A673 (cell line): ENCODE measurements at regions not wholly inside any gene's neighbourhood (a gene's known extent, or its start where the extent isn't known, plus 50 kb on each side); places are given as distances from the start of the nearest gene placed in this dataset.

Experiments
- BruUV-seq: library from RNA; stranded (reverse); fragments of 400-500 nt; replicated peaks from 2 replicates; lab custom pipeline; 2021; lab: Mats Ljungman, UMichigan
- CTCF ChIA-PET: fragments of 300-600 bp; sonication (Branson Sonifier 250); formaldehyde crosslinking; loops from one replicate; lab custom pipeline; 2022; ENCODE audit warnings: antibody characterized with exemption; lab: Charles Lee
- POLR2A ChIA-PET: fragments of 300-600 bp; sonication (Branson Sonifier 250); formaldehyde crosslinking; loops from one replicate; lab custom pipeline; 2022; ENCODE audit warnings: antibody characterized with exemption; ENCODE audit not compliant: low non-redundant PET; lab: Charles Lee
- DNase-seq: peaks from one replicate; pipeline ENCODE4 v3.0.0-alpha.2; 2015; ENCODE audit warnings: low spot score
- H3K27ac ChIP-seq: fragments of 200-600 bp; sonication (generic); 2 replicates; pipeline ENCODE4 v1.5.1; 2016; ENCODE audit warnings: mixed run types, low read depth, mild to moderate bottlenecking, mixed read lengths, antibody characterized with exemption, low read length; ENCODE audit not compliant: poor library complexity, severe bottlenecking
- H3K27me3 ChIP-seq: fragments of 200-600 bp; sonication (generic); replicated peaks from 2 replicates; pipeline ENCODE4 v1.6.1; 2017; ENCODE audit warnings: mixed run types, low read depth, mild to moderate bottlenecking, mixed read lengths, antibody characterized with exemption, low read length; ENCODE audit not compliant: insufficient read depth, poor library complexity
- H3K36me3 ChIP-seq: fragments of 200-600 bp; sonication (generic); 2 replicates; pipeline ENCODE4 v1.6.1; 2016; ENCODE audit warnings: mixed run types, mild to moderate bottlenecking, mixed read lengths, antibody characterized with exemption, low read length; ENCODE audit not compliant: insufficient read depth, poor library complexity, severe bottlenecking
- H3K4me1 ChIP-seq: fragments of 200-600 bp; sonication (generic); 2 replicates; pipeline ENCODE4 v1.6.1; 2017; ENCODE audit warnings: mixed run types, mild to moderate bottlenecking, mixed read lengths, antibody characterized with exemption, low read length; ENCODE audit not compliant: insufficient read depth, poor library complexity, severe bottlenecking
- H3K4me3 ChIP-seq: fragments of 200-600 bp; sonication (generic); 2 replicates; pipeline ENCODE4 v1.5.1; 2016; ENCODE audit warnings: low read depth, mixed run types, mild to moderate bottlenecking, mixed read lengths, low read length; ENCODE audit not compliant: poor library complexity, severe bottlenecking
- H3K9me3 ChIP-seq: fragments of 200-600 bp; sonication (generic); 2 replicates; pipeline ENCODE4 v1.6.1; 2016; ENCODE audit warnings: mixed run types, low read depth, mild to moderate bottlenecking, mixed read lengths, antibody characterized with exemption, low read length; ENCODE audit not compliant: poor library complexity, severe bottlenecking
- EZH2 ChIP-seq: fragments of 200-600 bp; sonication (generic); IDR thresholded peaks from 2 replicates; pipeline ENCODE4 v1.6.1; 2017; ENCODE audit warnings: borderline replicate concordance, low read depth, mild to moderate bottlenecking, mixed read lengths, antibody characterized with exemption, low read length; ENCODE audit not compliant: poor library complexity, severe bottlenecking
- intact Hi-C: fragments of 100-400 bp; cut with micrococcal nuclease; formaldehyde crosslinking; loops from one replicate; pipeline ENCODE4 v1.10.0; 2022; ENCODE audit not compliant: unreplicated experiment
- TF ChIP-seq, protein P1 (sequence below): fragments of 300-800, 200-600 bp; sonication (generic); conservative IDR thresholded peaks from 2 replicates; pipeline ENCODE4 v1.5.1; 2017; ENCODE audit warnings: low read depth, mild to moderate bottlenecking, antibody characterized with exemption, low read length, moderate library complexity, mixed read lengths

DNA sequence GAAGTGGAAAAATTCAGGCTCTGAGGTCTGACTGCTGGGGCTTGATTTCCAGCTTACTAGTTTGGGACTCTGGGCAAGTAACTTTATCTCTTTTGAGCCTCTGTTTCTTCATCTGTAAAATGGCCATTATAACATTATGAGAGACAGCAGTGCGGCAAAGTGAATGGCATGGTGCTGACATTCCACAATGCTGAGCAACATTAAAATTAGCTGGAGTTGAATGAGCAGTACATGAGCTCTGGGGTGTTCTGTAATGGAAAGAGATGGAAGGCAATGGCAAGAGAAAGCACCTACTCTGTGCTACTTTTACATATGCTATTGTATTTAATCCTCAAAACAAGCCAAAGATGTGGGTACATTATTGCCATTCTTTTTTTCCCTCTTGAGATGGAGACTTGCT is 535.7 kb upstream of the CDH11 start:
- no peak for DNase-seq
- BruUV-seq, result no TSS peak
- Histone ChIP-seq H3K27me3 (no peaks in the 10 kb centered on the region), H3K9me3 (no peaks in the 10 kb centered on the region), H3K36me3 (no peaks in the 10 kb centered on the region), H3K27ac (peak overlapping the region; percentile 52), H3K4me1 (peaks cover 39% of the 10 kb centered on the region), H3K4me3 (no peak overlapping the region)
- no peak for TF ChIP-seq EZH2
- TF ChIP-seq, protein P1, sequence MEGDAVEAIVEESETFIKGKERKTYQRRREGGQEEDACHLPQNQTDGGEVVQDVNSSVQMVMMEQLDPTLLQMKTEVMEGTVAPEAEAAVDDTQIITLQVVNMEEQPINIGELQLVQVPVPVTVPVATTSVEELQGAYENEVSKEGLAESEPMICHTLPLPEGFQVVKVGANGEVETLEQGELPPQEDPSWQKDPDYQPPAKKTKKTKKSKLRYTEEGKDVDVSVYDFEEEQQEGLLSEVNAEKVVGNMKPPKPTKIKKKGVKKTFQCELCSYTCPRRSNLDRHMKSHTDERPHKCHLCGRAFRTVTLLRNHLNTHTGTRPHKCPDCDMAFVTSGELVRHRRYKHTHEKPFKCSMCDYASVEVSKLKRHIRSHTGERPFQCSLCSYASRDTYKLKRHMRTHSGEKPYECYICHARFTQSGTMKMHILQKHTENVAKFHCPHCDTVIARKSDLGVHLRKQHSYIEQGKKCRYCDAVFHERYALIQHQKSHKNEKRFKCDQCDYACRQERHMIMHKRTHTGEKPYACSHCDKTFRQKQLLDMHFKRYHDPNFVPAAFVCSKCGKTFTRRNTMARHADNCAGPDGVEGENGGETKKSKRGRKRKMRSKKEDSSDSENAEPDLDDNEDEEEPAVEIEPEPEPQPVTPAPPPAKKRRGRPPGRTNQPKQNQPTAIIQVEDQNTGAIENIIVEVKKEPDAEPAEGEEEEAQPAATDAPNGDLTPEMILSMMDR, result no peak
- ChIA-PET POLR2A (no interaction called here), CTCF (interaction anchor here (0.8 kb wide), 1 partner anchor 175 kb away, joined by 3 read pairs; no protein-coding TSS in a partner anchor)
- intact Hi-C loops, result loop anchor here (2.0 to 10.0 kb wide), 2 partner anchors 111 to 617 kb away; no protein-coding TSS in a partner anchor

DNA sequence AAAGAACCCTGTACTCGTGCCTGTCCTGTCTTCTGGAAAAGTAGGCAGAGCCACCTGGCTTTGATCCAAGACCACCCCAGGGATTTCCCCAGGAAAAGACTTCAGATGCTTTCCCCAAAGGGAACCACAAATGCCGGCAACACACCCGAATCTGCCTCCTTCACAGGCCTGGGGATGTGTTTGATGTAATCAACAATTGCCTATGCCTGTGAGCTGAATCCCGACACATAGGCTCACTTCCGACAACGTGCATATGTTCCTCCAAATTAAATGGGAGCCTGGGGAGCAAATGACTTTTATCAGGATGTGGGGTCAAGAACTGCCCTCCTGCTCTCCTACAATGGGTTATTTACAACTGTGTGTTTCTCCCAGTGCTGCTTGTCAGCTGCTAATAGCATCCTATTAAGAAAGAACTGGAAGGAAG is 535.2 kb upstream of the CDH11 start:
- BruUV-seq, result no TSS peak
- POLR2A ChIA-PET, result interaction anchor here (1.1 kb wide), 1 partner anchor 10 kb away, joined by 3 read pairs; no protein-coding TSS in a partner anchor
- TF ChIP-seq, protein P1, result no peak
- TF ChIP-seq EZH2, result no peak
- no peaks in the 10 kb centered on the region for H3K36me3 ChIP-seq
- H3K27ac ChIP-seq, result peak overlapping the region; percentile 52
- peaks cover 36% of the 10 kb centered on the region for H3K4me1 ChIP-seq
- intact Hi-C loops, result loop anchor here (2.0 to 10.0 kb wide), 2 partner anchors 110 to 618 kb away; no protein-coding TSS in a partner anchor
- DNase-seq, result peak; percentile 88
- H3K4me3 ChIP-seq, result no peak overlapping the region
- H3K27me3 ChIP-seq, result no peaks in the 10 kb centered on the region
- CTCF ChIA-PET, result interaction anchor here (0.8 kb wide), 1 partner anchor 176 kb away, joined by 3 read pairs; no protein-coding TSS in a partner anchor
- no peaks in the 10 kb centered on the region for H3K9me3 ChIP-seq

DNA sequence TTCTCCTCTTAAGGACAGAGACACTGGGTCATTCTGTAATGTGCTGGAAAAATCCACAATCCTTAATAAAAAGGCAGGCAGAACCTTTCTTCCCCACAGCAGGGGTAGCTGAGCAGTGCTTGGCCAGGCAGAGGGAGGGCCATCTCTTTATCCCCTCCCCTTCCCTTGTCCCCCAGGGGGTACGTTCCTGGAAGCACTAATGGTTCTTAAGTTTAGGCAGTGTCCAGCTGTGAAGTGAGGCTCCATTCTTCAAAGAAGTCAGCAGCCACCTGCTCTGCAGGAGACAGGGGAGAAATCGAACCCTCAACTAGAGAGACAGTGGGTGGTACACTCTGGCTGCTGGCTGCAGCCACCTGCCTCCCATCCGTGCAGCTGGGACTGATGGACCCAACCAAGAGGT is 533.9 kb upstream of the CDH11 start:
- peak; percentile 82 for DNase-seq
- no peaks in the 10 kb centered on the region for H3K9me3 ChIP-seq
- TF ChIP-seq, protein P1, result no peak
- TF ChIP-seq EZH2, result no peak
- peaks cover 35% of the 10 kb centered on the region for H3K4me1 ChIP-seq
- CTCF ChIA-PET, result no interaction called here
- no TSS peak for BruUV-seq
- intact Hi-C loops, result loop anchor here (2.0 to 10.0 kb wide), 2 partner anchors 109 to 619 kb away; no protein-coding TSS in a partner anchor
- H3K36me3 ChIP-seq, result no peaks in the 10 kb centered on the region
- POLR2A ChIA-PET, result interaction anchor here (1.1 kb wide), 1 partner anchor 11 kb away, joined by 3 read pairs; no protein-coding TSS in a partner anchor
- no peak overlapping the region for H3K4me3 ChIP-seq
- H3K27ac ChIP-seq, result no peak overlapping the region
- H3K27me3 ChIP-seq, result no peaks in the 10 kb centered on the region
